OCI-LY3 (cell line): ENCODE measurements at regions not wholly inside any gene's neighbourhood (a gene's known extent, or its start where the extent isn't known, plus 50 kb on each side); places are given as distances from the start of the nearest gene placed in this dataset.

Experiments used
- CTCF ChIP-seq: fragments of 200-600, 300-600 bp; sonication (generic); IDR thresholded peaks from 2 replicates; pipeline ENCODE4 v1.5.1; 2014; ENCODE audit warnings: antibody characterized with exemption, low read length, low read depth
- EZH2phosphoT487 ChIP-seq: fragments of 200-600 bp; shearing (Covaris generic); IDR thresholded peaks from 2 replicates; pipeline ENCODE4 v1.6.1; 2018; ENCODE audit warnings: antibody characterized with exemption, mixed run types, low read depth

GRCh38 chr14:48384821-48385220 is 709.4 kb upstream of the MDGA2 start:
- TF ChIP-seq CTCF: no peak
- no peak for TF ChIP-seq EZH2phosphoT487
